HTR-8/SVneo (cell line): ENCODE measurements at regions not wholly inside any gene's neighbourhood (a gene's known extent, or its start where the extent isn't known, plus 50 kb on each side); places are given as distances from the start of the nearest gene placed in this dataset.

ENCODE experiments used
- DNase-seq: peaks from one replicate; pipeline ENCODE4 v3.0.0; 2011; ENCODE audit warnings: low spot score, mixed read lengths; ENCODE audit not compliant: insufficient read length
- FAIRE-seq: peaks from 2 replicates; lab custom pipeline; 2011; peaks lifted over from hg19 to GRCh38; lab: Jason Lieb, UNC

DNA sequence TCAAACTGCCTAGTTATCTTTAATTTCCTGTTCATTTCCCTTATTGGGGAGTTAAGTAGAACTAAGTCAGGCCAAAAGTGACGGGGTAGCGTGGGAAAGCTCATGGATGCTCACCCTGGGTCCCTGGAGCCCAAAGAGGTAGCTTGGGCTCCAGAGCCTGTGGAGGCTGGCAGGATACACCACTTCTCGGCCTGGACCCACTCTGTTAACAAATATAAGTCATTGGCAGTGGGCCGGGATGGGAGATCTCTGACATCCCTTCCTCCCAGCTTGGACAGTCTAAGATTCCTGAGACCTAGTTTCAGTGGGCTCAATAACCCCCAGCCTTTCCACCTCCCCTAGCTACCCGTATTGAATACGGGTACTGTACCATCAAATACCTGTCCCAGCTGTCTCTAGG is 106.1 kb downstream of the EFNB1 start:
- DNase-seq = no peak
- no peak for FAIRE-seq

DNA sequence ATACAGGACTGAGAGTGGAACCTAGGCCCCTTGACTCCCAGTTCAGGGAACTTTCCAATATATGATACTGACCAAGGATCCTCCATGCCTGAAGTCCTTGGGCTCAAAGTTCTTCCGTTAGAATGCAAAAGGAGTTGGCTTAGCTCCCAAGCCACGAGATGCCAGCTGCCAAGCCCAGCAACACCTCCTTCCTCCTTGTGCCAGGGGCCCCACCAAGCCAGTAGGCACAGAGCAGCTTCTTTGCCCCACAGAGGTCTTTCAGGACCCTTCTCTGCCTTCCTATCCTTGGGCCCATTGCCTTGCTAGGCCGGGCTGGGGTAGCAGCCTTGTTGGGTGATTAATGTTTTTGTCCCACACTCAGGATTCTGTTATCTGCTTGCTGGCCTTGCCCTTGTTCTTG is 105.6 kb downstream of the EFNB1 start:
- FAIRE-seq (no peak), DNase-seq (no peak)

DNA sequence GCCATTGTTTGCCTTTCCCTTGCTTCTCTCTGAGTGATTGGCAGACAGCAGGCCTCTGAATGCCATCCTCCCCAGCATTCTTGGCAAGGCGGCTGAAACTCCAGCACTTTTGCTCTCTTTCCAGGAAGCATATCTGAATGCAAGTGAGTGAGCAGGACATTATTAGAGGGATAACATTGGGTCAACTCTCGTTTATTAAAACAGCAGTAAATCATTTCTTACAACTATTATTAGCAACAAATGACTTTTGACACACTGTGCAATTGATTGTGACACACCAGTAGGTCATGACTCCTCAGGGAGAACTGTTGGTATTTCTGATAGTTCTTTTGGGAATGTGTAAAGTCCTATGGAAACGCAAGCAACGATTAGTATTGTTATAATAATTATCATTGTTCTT is 103.8 kb downstream of the EFNB1 start:
- FAIRE-seq (no peak), DNase-seq (no peak)

DNA sequence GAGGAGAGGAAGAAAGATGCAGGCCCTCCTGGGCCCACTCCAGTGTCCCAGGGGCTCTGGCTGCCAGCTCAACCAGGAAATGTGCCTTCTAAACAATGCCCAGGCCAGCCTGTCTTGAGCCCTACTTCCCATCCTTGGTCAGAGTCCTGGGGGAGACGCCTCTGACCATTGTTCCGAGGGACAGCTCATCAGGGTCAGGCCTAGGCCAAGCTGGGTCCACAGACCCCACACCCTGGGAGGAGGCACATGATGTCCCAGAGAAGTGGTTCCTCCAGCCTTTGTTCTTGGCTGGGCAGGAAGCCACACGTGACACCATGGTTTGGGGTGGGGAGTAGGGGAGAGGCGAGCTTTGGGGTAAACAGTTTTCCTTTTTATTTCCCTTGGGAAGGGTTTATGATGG is 102.5 kb downstream of the EFNB1 start:
- FAIRE-seq = no peak
- no peak for DNase-seq

DNA sequence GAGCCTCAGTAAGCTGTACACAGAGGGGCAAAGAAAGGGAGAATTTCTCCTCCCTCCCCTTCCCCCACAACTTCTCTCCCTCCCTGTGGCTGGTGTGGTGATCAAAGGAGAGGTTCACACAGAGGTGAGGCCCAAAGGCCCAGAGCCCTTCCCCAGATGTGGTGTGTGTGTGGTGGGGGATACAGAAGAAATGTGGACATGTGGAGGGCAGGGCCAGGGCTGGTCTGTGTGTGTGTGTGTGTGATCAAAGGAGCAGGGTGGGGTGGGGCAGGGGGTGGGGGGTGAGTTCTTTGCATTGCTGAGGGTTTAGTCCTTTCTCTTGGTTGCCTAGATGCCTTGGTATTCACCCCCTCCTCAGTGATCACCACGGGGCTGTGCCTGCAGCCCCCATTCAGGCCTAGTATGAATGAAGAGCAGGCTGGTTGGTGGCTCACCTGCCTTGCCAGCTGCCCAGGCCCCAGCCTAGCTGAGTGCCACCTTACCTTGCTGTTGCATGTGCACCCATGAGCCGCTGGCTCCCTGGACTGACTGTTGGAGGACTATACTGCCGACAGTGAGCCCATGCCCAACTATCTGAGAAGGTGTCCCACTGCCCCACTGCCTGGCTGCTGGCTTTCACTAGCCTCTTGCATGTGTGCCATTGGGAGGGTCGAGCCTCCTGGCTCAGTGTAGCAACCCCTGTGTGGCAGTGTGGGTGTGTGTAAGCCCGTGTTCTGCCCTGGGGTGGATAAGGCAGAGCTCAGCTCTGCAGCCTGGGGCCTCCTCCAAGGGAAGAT is 101.9 kb downstream of the EFNB1 start:
- FAIRE-seq = no peak
- no peak for DNase-seq

DNA sequence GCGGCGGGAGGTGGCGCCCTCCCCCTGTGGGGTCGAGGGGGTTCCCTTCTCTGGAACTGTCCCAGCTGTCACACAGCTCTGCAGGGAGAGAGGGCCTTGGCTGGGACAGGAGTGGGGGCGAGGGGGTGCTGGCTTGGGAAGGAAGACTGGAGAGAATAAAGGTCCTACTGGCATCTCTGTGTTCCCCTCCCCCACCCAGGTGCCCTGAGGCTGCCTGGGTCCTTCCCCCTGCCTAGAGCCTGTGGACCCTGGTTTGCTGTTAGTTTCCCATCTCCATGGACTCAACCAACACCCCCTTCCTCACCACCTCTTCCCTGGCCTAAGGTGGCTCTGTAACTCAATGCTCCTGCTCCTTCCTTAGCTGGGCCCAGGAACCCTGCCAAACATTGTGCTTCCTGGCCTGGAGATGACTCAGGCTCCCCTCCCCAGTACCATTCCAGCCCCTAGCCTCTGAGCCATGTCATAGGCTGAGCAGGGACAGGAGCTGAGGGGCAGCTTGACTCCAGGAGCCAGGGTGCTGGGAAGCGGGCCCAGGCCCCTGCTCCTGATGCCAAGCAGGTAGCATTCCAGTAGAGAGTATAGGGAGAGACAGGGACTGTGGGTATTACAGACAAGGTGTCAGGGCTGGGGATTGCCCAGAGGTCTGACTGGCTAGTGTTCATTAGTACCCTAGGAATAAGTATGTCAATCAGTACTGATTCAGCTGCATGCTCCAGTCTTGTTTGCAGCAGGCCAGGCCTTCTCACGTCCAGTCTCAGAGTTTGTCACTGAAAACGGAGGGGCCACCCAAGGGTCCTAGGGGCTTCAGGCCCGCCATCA is 100.7 kb downstream of the EFNB1 start:
- DNase-seq (peak; percentile 56), FAIRE-seq (no peak)

DNA sequence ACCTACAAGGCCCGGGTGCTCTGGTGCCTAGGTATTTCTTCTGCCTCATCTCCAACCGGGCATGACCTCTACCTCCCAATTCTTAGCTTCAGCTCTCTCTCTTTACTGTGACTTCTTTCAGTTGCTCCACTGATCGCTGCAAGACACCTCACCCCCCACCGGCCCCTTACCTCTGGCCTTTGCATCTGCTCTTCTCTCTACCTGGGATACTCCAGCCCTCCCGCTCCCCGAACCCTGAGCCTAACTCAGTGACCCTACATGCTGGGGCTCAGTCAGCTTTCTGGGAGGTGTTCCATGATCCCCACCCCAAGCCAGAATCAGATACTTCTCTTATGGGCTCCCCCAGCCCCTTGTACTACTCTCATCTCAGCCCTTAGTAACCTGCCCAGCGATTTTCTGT is 99.6 kb downstream of the EFNB1 start:
- FAIRE-seq = no peak
- no peak for DNase-seq

DNA sequence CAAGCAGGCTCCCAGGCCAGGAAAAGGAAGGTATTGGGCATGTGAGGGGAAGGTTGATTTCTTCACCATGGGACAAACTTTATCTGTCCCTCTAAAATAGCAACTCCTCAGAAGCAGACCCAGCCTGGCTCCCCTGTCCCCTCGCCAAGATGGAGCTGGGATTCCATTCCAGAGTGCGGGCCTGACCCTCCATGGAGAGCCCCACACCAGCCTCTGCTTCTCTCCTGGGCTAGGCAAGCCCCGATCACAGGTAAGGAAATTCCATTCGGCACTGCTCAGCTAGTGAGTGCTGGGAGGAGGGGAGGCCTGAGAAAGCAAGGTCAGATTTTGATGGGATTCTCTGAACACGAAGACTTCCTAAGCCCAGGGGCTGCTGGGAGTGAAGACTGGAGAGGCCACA is 98.4 kb downstream of the EFNB1 start:
- DNase-seq = no peak
- FAIRE-seq = no peak

DNA sequence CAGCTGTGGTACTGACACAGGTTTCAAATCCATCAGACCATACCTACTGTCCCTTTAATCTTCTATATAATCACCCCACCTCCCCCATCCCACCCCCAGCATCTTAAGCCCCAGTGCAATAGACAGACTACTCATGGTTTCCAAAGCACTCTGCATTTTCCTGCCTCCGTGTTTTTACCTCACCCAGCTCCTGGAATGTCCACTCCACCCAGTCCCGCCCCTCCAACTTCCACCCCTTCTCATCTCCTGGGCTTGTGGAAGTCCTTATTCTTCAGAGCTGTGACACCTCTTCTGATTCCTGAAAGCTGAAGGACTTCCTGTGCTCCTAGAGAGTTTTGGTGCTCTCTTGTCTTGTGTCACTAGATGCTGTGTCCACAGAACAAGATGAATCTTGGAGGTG is 94.3 kb downstream of the EFNB1 start:
- FAIRE-seq (no peak), DNase-seq (no peak)

DNA sequence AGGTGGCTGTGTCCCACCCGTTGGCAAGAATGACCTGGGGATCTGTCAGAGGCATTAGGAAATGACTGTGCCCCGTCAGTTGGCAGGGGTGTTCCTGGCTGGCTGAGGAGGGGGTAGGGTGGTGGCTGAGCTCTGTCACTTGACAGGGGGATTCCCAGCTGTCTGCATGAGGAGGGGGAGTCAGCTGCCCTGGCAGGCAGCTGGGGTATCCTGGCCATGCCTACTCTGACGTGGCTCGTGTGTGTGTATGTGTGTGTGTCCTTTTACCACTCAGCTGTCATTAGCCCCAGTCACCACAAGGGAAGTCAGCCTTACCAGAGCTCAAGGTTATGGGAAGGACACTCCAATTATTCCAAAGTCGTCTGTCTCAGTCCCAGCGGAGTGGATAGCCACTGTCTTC is 93.2 kb downstream of the EFNB1 start:
- no peak for FAIRE-seq
- no peak for DNase-seq

DNA sequence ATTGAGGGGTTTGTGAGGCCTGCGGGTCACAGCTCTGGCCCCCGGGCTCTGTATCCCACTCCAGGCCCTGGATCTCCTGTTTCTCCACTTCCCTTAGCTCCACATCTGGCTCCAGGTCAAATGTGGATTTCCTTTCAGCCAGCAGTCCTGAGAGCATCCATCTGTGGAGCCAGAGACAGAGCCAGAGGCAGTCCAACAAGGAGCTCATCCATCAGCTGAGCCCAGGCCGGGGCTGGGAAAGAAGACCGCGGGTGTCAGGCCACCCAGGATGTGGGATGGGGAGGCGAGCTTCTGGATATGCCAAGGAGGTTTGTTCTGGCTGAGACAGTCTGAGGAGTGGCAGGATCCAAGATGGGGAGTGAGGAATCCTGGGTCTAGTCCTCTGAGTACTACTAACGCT is 91.7 kb downstream of the EFNB1 start:
- DNase-seq (no peak), FAIRE-seq (no peak)

DNA sequence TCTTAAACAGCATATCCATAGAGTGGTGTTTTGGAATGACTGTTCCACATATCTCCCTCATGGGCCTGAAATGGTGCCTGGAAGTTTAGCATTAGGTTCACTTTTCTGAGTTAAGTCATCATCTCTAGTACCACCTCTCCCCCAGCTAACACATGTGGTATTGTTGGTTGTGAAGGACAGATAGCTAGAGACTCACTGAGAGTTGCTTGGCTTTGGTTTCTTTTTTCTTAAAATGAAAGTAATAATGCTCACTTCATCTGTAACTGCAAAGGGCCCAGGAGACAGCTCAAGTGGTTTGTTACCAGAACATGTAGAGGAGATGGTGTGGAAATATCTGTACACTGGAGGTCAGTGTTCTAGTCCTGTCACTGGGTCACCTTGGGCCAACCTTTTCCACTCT is 90.9 kb downstream of the EFNB1 start:
- DNase-seq = no peak
- FAIRE-seq = no peak

DNA sequence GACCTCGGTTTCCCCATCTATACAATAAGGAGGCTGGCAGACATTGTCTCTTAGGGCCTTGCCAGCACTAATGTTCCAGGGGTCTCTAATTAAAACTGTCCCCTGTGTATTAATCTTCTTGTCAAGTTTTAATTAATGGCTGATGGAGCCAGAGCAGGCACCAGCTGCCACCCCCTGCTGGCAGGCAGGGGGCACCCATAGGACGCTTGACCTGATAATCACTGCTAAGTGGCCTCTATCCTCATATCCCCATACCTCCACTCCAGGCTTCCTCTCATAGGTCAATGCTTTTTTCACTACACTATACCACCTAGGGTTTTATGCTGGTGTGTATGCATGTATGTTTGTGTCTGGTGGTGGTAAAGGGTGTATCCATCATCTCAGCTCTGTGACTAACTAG is 89.4 kb downstream of the EFNB1 start:
- no peak for FAIRE-seq

DNA sequence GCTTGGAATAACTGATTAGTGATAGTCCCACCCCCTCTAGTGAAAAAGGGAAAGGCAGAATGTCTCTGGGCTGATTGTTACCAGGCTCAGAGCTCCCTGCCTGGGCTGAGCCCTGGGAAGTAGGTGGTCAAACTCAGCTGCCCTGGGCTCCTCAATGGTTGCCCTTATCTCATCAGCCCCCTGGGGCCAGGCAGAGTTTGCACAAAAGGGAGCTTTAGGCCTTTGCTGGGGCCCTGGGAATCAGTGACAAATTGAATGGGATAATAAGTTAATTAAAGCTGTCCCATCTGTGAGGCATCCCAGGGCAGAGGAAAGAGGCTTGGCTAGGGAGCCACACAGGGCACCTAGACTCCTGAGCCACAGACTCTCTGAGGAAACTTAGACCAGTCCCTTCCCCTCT is 89.0 kb downstream of the EFNB1 start:
- FAIRE-seq (no peak), DNase-seq (no peak)

More for the DNA sequence above, 89.4 kb downstream of the EFNB1 start:
- DNase-seq = no peak

DNA sequence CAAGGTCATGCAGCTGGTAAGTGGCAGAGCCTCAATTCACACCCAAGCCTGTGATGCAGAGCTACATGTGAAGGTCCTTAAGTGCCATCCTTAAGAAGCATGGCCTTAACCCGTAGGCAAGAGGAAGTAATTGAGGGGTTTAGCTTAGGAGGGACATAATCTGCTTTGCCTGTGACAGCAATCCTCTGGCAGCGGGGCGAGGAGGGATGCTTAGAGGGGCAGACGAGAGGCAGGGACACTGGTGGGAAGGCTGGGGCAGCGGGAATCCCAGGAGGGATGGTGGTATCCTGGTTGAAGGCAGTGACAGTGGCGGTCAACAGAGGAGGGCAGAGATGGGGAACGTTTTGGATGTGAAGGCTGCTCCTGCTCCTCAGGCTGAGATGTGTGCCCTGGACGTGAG is 88.1 kb downstream of the EFNB1 start:
- FAIRE-seq = no peak
- DNase-seq = no peak

DNA sequence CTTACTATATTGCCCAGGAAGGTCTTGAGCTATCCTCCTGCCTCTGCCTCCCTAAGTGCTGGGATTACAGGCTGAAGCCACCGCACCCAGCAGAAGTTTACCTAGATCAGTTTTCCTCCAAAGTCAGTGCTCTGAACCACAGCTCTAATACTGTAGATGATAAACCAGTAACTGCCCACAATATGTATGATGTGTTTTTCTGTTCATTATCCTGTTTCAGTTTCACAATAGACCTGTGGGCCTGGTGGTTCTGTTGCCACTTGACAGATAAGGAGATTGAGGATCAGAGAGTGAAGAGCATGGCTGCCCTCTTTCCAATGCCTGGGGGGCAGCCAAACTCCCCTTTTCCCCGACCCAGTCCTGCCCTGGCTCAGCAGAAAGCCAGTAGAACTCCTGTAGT is 87.0 kb downstream of the EFNB1 start:
- FAIRE-seq = no peak

DNA sequence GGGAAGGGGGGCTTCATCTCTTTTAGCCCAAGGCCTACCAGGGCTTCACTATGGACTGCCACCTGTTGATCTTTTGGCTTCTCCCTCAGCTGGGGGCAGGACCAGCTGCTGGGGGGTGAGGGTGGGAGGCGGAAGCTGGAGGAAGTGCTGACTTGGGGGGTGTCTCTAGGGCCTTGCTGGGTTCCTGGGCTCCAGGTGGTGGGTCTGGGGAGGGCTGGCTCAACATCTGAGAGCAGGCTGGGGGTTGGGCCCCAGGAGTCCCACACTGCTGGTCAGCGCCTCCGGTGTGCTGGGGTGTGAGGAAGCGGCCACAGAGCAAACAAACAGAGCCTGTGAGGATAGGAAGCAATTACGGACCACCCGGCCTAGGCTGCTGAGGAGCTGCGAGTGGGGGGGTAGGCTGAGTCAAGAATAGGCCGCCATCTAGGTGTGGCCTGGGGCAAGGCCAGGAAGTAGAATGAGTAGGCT is 85.7 kb downstream of the EFNB1 start:
- no peak for FAIRE-seq

More for the DNA sequence above, 87.0 kb downstream of the EFNB1 start:
- DNase-seq = no peak

DNA sequence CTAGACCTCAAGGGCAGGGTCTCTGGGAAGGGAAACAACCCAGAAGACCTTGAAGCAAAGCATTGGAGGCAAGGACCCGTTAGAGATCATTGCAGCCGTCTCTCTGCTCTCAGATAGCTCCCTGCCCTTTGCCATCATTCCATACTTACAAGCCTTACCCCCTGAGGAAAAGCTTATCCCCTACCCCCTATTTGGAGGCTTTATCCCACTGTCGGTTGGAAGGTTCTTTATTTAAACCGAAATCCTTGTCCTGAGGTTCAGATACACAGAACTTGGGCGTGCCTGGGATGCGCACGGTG is 84.4 kb downstream of the EFNB1 start:
- DNase-seq = no peak
- FAIRE-seq = no peak

More for the DNA sequence above, 85.7 kb downstream of the EFNB1 start:
- DNase-seq = no peak

DNA sequence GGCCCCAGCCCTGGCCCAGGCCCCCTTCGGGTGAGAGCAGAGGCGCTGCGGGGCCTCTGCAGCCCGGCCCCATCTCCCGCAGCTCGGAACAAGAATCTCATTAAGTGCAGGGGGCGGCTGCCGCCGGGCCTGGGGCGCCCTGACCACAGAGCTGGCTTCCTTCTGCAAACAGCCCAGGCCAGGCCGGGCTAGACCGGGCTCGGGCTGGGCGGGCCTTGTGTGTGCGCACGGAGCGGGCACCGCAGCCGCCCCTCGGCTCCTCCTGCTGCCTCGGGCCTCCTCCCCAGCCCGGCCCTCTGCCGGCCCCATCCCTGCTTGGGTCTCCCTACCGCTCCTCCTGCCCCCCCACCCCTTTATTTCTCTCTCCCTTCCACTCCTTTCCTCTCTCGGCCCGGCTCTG is 83.3 kb downstream of the EFNB1 start:
- FAIRE-seq (no peak), DNase-seq (no peak)

DNA sequence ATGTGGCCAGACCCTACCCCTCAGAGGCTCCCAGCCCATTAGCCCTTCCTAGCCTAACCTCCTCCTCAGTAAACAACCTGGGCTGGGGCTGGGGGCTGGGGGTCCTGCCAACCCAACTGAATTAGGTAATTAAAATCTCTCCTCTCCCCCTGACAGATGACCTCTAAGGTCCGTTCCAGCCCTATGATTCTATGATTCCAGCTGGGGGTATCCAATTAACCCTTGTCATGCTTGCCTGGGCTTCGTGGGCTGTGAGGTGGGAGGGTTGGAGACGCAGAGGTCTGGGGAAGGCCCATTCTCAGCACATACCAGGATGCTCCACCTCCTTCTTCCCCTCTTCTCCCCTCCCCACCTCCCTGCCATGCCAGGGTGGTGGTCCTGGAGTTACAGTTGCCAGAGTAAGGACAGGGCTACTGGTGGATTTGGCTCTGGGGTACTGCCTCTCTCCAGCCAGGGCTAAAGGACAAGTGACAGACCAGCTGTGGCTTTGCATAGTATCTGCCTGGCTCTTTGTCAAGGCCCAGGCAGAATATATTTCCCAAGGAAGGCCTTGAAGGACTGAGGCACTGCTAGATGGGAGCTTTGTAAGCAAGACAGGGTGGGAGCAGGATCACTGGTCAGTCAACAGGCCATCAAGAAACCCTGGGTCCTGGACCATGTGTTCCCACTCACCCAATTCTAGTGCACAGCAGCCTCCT is 82.1 kb downstream of the EFNB1 start:
- DNase-seq (no peak), FAIRE-seq (no peak)

DNA sequence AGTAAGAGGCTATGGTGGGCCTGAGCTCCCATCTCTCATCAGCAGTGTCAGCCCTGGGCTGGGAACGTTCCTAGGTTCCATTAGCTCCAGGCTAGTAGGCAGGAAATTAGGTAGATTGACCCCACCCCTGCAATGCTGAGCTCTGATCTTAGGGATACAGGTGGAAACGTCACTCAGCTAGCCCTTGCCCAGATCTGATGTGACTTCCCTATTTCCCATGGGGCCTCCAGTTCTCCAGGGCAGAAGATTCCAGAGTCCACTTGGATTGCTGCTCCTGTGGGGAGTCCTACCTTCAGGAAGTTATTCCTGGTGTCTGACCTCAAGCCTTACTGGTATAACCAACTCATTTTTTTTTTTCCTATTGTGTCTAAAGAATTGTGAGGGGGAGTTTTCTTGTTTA is 81.1 kb downstream of the EFNB1 start:
- FAIRE-seq = no peak

More for the DNA sequence above, 81.1 kb downstream of the EFNB1 start:
- no peak for DNase-seq
